Thoracic aorta (tissue), 2 donors: ENCODE measurements at regions not wholly inside any gene's neighbourhood (a gene's known extent, or its start where the extent isn't known, plus 50 kb on each side); places are given as distances from the start of the nearest gene placed in this dataset.
"Not testable (repeated sequence)": the region's sequence is repeated elsewhere in the genome, so short reads cannot be mapped to it uniquely, and the experiment has no call there.

ENCODE experiments used
- ATAC-seq: fragments of 150-250 bp; one replicate; pipeline ENCODE4 v1.8.0; 2017; ENCODE audit warnings: low read depth; ENCODE audit not compliant: insufficient number of reproducible peaks, low FRiP score
- DNase-seq: peaks from one replicate; pipeline ENCODE4 v3.0.0-alpha.2; 2020; ENCODE audit warnings: low spot score
- H3K27ac ChIP-seq, 2 donors: fragments of 200-600 bp; sonication (generic); 1 replicate in 1 of 2; 2 replicates in 1 of 2; pipeline ENCODE4 v1.5.1; 2016; ENCODE audit warnings: mild to moderate bottlenecking in 2 of 2, moderate library complexity in 2 of 2
- H3K27me3 ChIP-seq: fragments of 200-600 bp; sonication (generic); replicated peaks from 2 replicates; pipeline ENCODE4 v1.6.0; 2016; ENCODE audit warnings: mild to moderate bottlenecking; ENCODE audit not compliant: insufficient read depth
- H3K36me3 ChIP-seq: fragments of 200-600 bp; sonication (generic); one replicate; pipeline ENCODE4 v1.5.1; 2016
- H3K4me1 ChIP-seq, 2 donors: fragments of 200-600 bp; sonication (generic); 1 replicate in 1 of 2; 2 replicates in 1 of 2; pipeline versions ENCODE4 v1.5.1 to v1.6.0; 2016; ENCODE audit warnings: low read depth in 2 of 2, mild to moderate bottlenecking in 1 of 2; ENCODE audit not compliant: control insufficient read depth in 1 of 2
- H3K4me3 ChIP-seq: fragments of 200-600 bp; sonication (generic); 2 replicates; pipeline ENCODE4 v1.5.1; 2016; ENCODE audit warnings: mild to moderate bottlenecking
- H3K9me3 ChIP-seq: fragments of 200-600 bp; sonication (generic); 2 replicates; pipeline ENCODE4 v1.5.1; 2016
- CTCF ChIP-seq: fragments of 200-600 bp; sonication (generic); IDR thresholded peaks from one replicate; pipeline ENCODE4 v1.5.1; 2019; ENCODE audit warnings: antibody characterized with exemption

- H3K27me3 ChIP-seq, H3K36me3 ChIP-seq, ATAC-seq, H3K4me1 ChIP-seq, H3K9me3 ChIP-seq, DNase-seq: not testable (repeated sequence)
- Histone ChIP-seq H3K4me3 (peak overlapping the region; percentile 88), H3K27ac (peak overlapping the region; percentile 88 to 89)
Measured at GRCh38 chr20:26010224-26010941, 313.7 kb upstream of the ZNF337 start.

- DNase-seq: peak; percentile 82
- not testable (repeated sequence) for ATAC-seq, H3K36me3 ChIP-seq, H3K27me3 ChIP-seq, H3K9me3 ChIP-seq, H3K4me1 ChIP-seq
- H3K4me3 ChIP-seq: peak overlapping the region; percentile 88
- peak overlapping the region; percentile 88 to 89 for H3K27ac ChIP-seq
Measured at GRCh38 chr20:26009402-26010223, 313.0 kb upstream of the ZNF337 start.

GRCh38 chr20:26008026-26008425, 311.4 kb upstream of the ZNF337 start:
- not testable (repeated sequence) for H3K4me1 ChIP-seq, H3K27me3 ChIP-seq, DNase-seq, ATAC-seq, H3K9me3 ChIP-seq, H3K36me3 ChIP-seq, H3K4me3 ChIP-seq, H3K27ac ChIP-seq

GRCh38 chr20:26006164-26006563, 309.5 kb upstream of the ZNF337 start:
- ATAC-seq, H3K9me3 ChIP-seq, H3K36me3 ChIP-seq, H3K27ac ChIP-seq, DNase-seq, H3K27me3 ChIP-seq, H3K4me3 ChIP-seq, H3K4me1 ChIP-seq: not testable (repeated sequence)

- not testable (repeated sequence) for ATAC-seq, H3K27ac ChIP-seq, H3K9me3 ChIP-seq, H3K27me3 ChIP-seq, H3K4me3 ChIP-seq, H3K36me3 ChIP-seq, H3K4me1 ChIP-seq, DNase-seq
Measured at GRCh38 chr20:26003959-26004358, 307.3 kb upstream of the ZNF337 start.

- H3K9me3 ChIP-seq, DNase-seq, H3K36me3 ChIP-seq, H3K27ac ChIP-seq, H3K27me3 ChIP-seq, ATAC-seq, H3K4me1 ChIP-seq, H3K4me3 ChIP-seq: not testable (repeated sequence)
Measured at GRCh38 chr20:25997367-25998038, 300.9 kb upstream of the ZNF337 start.

- ATAC-seq (no peak), DNase-seq (no peak)
- Histone ChIP-seq H3K4me3 (no peak overlapping the region), H3K36me3 (no peaks in the 10 kb centered on the region), H3K4me1 (no peaks in the 10 kb centered on the region), H3K27me3 (no peaks in the 10 kb centered on the region), H3K27ac (no peak overlapping the region), H3K9me3 (no peaks in the 10 kb centered on the region)
- no peak for TF ChIP-seq CTCF
Measured at GRCh38 chr20:25992146-25992545, 295.5 kb upstream of the ZNF337 start.

- no peaks in the 10 kb centered on the region for H3K27me3 ChIP-seq
- no peaks in the 10 kb centered on the region for H3K9me3 ChIP-seq
- no peak overlapping the region for H3K4me3 ChIP-seq
- no peaks in the 10 kb centered on the region for H3K36me3 ChIP-seq
- DNase-seq: no peak
- no peak for ATAC-seq
- no peak for TF ChIP-seq CTCF
- H3K4me1 ChIP-seq: no peaks in the 10 kb centered on the region
- no peak overlapping the region for H3K27ac ChIP-seq
Measured at GRCh38 chr20:25991756-25992130, 295.1 kb upstream of the ZNF337 start.
